ENCODE measurements at regions not wholly inside any gene's neighbourhood (a gene's known extent, or its start where the extent isn't known, plus 50 kb on each side); places are given as distances from the start of the nearest gene placed in this dataset.

DNA sequence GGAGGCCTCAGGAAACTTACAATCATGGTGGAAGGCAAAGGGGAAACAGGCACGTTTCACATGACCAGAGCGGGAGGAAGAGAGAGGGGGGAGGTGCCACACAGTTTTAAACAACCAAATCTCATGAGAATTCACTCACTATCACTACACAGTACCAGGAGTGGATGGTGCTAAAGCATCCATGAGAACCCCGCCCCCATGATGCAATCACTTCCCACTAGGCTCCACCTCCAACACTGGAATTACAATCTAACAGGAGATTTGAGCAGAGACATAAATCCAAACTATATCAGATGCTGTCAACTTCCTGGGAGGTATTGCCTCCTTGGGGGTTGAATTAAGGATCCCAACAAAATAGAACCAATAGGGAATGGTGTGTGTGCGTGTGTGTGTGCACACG, 407.1 kb downstream of the MED10 start:
- DNase-seq, result no peak
- CTCF ChIA-PET, result no interaction called here
- no peaks in the 10 kb centered on the region for H3K4me1 Mint-ChIP-seq (ENCODE audit: low read depth, unreplicated experiment)
- H3K36me3 Mint-ChIP-seq (ENCODE audit: insufficient read depth, unreplicated experiment), result no peaks in the 10 kb centered on the region
- H3K27ac Mint-ChIP-seq (ENCODE audit: unreplicated experiment), result no peak overlapping the region
- BruUV-seq (replicated peaks), result no TSS peak
- H3K27me3 Mint-ChIP-seq (ENCODE audit: unreplicated experiment), result no peaks in the 10 kb centered on the region
- H3K9me3 Mint-ChIP-seq (ENCODE audit: low read depth, unreplicated experiment), result peaks cover 9% of the 10 kb centered on the region
- TF ChIP-seq CTCF (IDR thresholded peaks at IDR 0.05; ENCODE audit: unreplicated experiment), result no peak
- H3K4me3 Mint-ChIP-seq (ENCODE audit: low read depth, unreplicated experiment), result no peak overlapping the region
- intact Hi-C loops (cut with micrococcal nuclease; ENCODE audit: unreplicated experiment), result no loop called here

GRCh38 chr5:5969942-5970483, 408.3 kb downstream of the MED10 start:
- intact Hi-C loops (cut with micrococcal nuclease; ENCODE audit: unreplicated experiment), result no loop called here
- Mint-ChIP-seq H3K36me3 (ENCODE audit: insufficient read depth, unreplicated experiment) (no peaks in the 10 kb centered on the region), H3K4me3 (ENCODE audit: low read depth, unreplicated experiment) (no peak overlapping the region), H3K9me3 (ENCODE audit: low read depth, unreplicated experiment) (peaks cover 10% of the 10 kb centered on the region), H3K27me3 (ENCODE audit: unreplicated experiment) (no peaks in the 10 kb centered on the region), H3K4me1 (ENCODE audit: low read depth, unreplicated experiment) (no peaks in the 10 kb centered on the region), H3K27ac (ENCODE audit: unreplicated experiment) (no peak overlapping the region)
- no peak for TF ChIP-seq CTCF (IDR thresholded peaks at IDR 0.05; ENCODE audit: unreplicated experiment)
- DNase-seq, result no peak
- BruUV-seq (replicated peaks), result no TSS peak
- CTCF ChIA-PET, result no interaction called here

DNA sequence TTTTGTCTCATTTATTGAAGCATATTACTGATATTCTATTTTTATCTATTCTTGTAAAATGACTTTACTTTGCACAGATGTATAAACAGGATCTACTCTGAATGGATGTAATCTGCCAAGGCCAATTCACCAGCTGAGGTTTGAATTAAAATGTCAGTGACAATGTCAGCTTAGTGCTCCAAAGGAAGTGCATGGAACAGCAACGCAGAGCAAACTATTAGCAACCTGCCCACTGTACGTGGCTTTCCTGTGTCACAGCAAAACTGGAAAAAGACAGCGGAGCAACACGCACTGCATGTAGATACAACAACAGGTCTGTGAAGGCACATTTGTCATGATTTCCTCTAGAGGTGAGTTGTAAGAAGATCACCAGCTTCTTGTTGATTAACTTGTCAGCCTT, 409.4 kb downstream of the MED10 start:
- H3K4me3 Mint-ChIP-seq (ENCODE audit: low read depth, unreplicated experiment), result no peak overlapping the region
- H3K4me1 Mint-ChIP-seq (ENCODE audit: low read depth, unreplicated experiment), result no peaks in the 10 kb centered on the region
- no peaks in the 10 kb centered on the region for H3K27me3 Mint-ChIP-seq (ENCODE audit: unreplicated experiment)
- no TSS peak for BruUV-seq (replicated peaks)
- no peak for DNase-seq
- H3K9me3 Mint-ChIP-seq (ENCODE audit: low read depth, unreplicated experiment), result peaks cover 9% of the 10 kb centered on the region
- intact Hi-C loops (cut with micrococcal nuclease; ENCODE audit: unreplicated experiment), result no loop called here
- no peak for TF ChIP-seq CTCF (IDR thresholded peaks at IDR 0.05; ENCODE audit: unreplicated experiment)
- CTCF ChIA-PET, result no interaction called here
- no peaks in the 10 kb centered on the region for H3K36me3 Mint-ChIP-seq (ENCODE audit: insufficient read depth, unreplicated experiment)
- H3K27ac Mint-ChIP-seq (ENCODE audit: unreplicated experiment), result no peak overlapping the region

DNA sequence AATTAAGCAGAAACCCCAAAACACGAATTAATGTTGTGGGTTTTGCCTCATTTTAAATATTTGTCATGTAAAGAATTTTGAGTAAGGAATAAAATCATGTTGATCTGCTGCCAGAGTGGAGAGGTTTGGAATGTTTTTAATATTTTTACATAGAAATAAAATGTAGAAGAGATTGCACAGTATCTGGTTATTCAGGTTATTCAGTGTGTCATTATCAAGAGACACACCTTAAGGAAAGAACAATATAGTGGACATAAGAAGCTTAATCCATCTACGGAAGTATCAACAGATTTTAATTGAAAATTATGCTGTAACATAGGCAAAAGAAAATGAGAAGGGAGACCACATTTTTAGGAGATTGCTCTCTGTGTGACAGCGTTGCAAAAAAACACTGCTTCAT, 410.4 kb downstream of the MED10 start:
- CTCF ChIA-PET, result no interaction called here
- Mint-ChIP-seq H3K27ac (ENCODE audit: unreplicated experiment) (no peak overlapping the region), H3K4me3 (ENCODE audit: low read depth, unreplicated experiment) (no peak overlapping the region), H3K4me1 (ENCODE audit: low read depth, unreplicated experiment) (no peaks in the 10 kb centered on the region), H3K27me3 (ENCODE audit: unreplicated experiment) (no peaks in the 10 kb centered on the region), H3K36me3 (ENCODE audit: insufficient read depth, unreplicated experiment) (no peaks in the 10 kb centered on the region), H3K9me3 (ENCODE audit: low read depth, unreplicated experiment) (peaks cover 7% of the 10 kb centered on the region)
- TF ChIP-seq CTCF (IDR thresholded peaks at IDR 0.05; ENCODE audit: unreplicated experiment), result no peak
- no peak for DNase-seq
- intact Hi-C loops (cut with micrococcal nuclease; ENCODE audit: unreplicated experiment), result no loop called here
- BruUV-seq (replicated peaks), result no TSS peak

Measured in Calu3 (cell line).